Right lobe of liver (tissue), 4 donors: ENCODE measurements at regions not wholly inside any gene's neighbourhood (a gene's known extent, or its start where the extent isn't known, plus 50 kb on each side); places are given as distances from the start of the nearest gene placed in this dataset.

ENCODE experiments used
- POLR2A ChIP-seq: fragments of 450-650 bp; IDR thresholded peaks from one replicate; pipeline ENCODE4 v1.6.1; 2017; ENCODE audit warnings: antibody characterized with exemption, mild to moderate bottlenecking
- TF ChIP-seq, protein P1 (sequence below), 4 donors: fragments of 200-600 bp in 3 of 4; fragments of 450-650 bp in 1 of 4; IDR thresholded peaks; one replicate each; pipeline versions ENCODE4 v1.5.1 to v1.8.0; 2016 to 2022; ENCODE audit warnings: antibody characterized with exemption in 4 of 4, mild to moderate bottlenecking in 2 of 4
- donor health status: DM: no; HTN: no; CAD: no.
- donor health status: DM: no; HTN: no; CAD: no.
- donor health status: DM: no; HTN: yes; CAD: no.

- no peak for TF ChIP-seq POLR2A
- TF ChIP-seq, protein P1, sequence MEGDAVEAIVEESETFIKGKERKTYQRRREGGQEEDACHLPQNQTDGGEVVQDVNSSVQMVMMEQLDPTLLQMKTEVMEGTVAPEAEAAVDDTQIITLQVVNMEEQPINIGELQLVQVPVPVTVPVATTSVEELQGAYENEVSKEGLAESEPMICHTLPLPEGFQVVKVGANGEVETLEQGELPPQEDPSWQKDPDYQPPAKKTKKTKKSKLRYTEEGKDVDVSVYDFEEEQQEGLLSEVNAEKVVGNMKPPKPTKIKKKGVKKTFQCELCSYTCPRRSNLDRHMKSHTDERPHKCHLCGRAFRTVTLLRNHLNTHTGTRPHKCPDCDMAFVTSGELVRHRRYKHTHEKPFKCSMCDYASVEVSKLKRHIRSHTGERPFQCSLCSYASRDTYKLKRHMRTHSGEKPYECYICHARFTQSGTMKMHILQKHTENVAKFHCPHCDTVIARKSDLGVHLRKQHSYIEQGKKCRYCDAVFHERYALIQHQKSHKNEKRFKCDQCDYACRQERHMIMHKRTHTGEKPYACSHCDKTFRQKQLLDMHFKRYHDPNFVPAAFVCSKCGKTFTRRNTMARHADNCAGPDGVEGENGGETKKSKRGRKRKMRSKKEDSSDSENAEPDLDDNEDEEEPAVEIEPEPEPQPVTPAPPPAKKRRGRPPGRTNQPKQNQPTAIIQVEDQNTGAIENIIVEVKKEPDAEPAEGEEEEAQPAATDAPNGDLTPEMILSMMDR (IDR thresholded peaks at IDR 0.05): no peak
These were observed 144.8 kb upstream of the ADCY2 start for GRCh38 chr5:7251132-7251531.
